K562 (cell line): ENCODE measurements at regions not wholly inside any gene's neighbourhood (a gene's known extent, or its start where the extent isn't known, plus 50 kb on each side); places are given as distances from the start of the nearest gene placed in this dataset.

ENCODE experiments used
- ARID1B ChIP-seq: fragments of 450-650 bp; IDR thresholded peaks from 2 replicates; pipeline ENCODE4 v1.6.1; 2016; ENCODE audit warnings: antibody characterized with exemption, mild to moderate bottlenecking, inconsistent platforms
- ARID3B ChIP-seq: fragments of 250-450 bp; sonication (Bioruptor Pico); IDR thresholded peaks from 2 replicates; pipeline ENCODE4 v1.4.0; 2020; ENCODE audit warnings: borderline replicate concordance
- ETV6 ChIP-seq, 3 experiments: fragments of 150-350 bp in 1 of 3; sonication (generic) in 1 of 3; formaldehyde crosslinking in 1 of 3; IDR thresholded peaks; 2 replicates each; pipeline versions ENCODE4 v1.6.1 to v1.8.0; 2014 to 2022; ENCODE audit warnings: borderline replicate concordance in 2 of 3, low read depth in 2 of 3, antibody characterized with exemption in 1 of 3, low read length in 1 of 3, mild to moderate bottlenecking in 1 of 3, missing genetic modification reagents in 1 of 3
- HDAC6 ChIP-seq: IDR thresholded peaks from 2 replicates; pipeline ENCODE4 v1.6.1; 2012; ENCODE audit warnings: low read depth, mild to moderate bottlenecking, control low read depth, inconsistent platforms, low read length, moderate library complexity
- HMGN3 ChIP-seq: IDR thresholded peaks from 2 replicates; pipeline ENCODE4 v1.6.1; 2011; ENCODE audit warnings: borderline replicate concordance, low read depth, mild to moderate bottlenecking, mixed read lengths, low read length; ENCODE audit not compliant: insufficient read length; ENCODE audit errors: extremely low read depth
- ILK ChIP-seq: fragments of 450-650 bp; IDR thresholded peaks from 2 replicates; pipeline ENCODE4 v1.6.1; 2016; ENCODE audit warnings: missing genetic modification characterization, low read depth, mild to moderate bottlenecking, missing compliant biosample characterization, moderate library complexity, borderline replicate concordance
- KLF16 ChIP-seq: IDR thresholded peaks from 2 replicates; pipeline ENCODE4 v1.6.1; 2016; ENCODE audit warnings: antibody characterized with exemption
- MTA2 ChIP-seq: fragments of 450-650 bp; IDR thresholded peaks from 2 replicates; pipeline ENCODE4 v1.6.1; 2016; ENCODE audit warnings: low read depth
- MYBL2 ChIP-seq, 2 experiments: fragments of 450-650 bp in 1 of 2; sonication (generic) in 1 of 2; formaldehyde crosslinking in 1 of 2; IDR thresholded peaks; 2 replicates each; pipeline versions ENCODE4 v1.6.1 to v1.8.1; 2017 to 2022; ENCODE audit warnings: borderline replicate concordance in 1 of 2, inconsistent platforms in 1 of 2, low read depth in 1 of 2, mild to moderate bottlenecking in 1 of 2, missing genetic modification reagents in 1 of 2, moderate library complexity in 1 of 2
- NR3C1 ChIP-seq: sonication (generic); formaldehyde crosslinking; IDR thresholded peaks from 2 replicates; pipeline ENCODE4 v1.8.1; 2022; ENCODE audit warnings: missing genetic modification reagents
- RAD21 ChIP-seq, 2 experiments: fragments of 250-450 bp in 1 of 2; fragments of 450-650 bp in 1 of 2; sonication (Bioruptor Pico) in 1 of 2; formaldehyde crosslinking in 1 of 2; IDR thresholded peaks in 1 of 2; conservative IDR thresholded peaks in 1 of 2; 2 replicates each; pipeline versions ENCODE4 v1.4.0 to v1.8.0; 2020 to 2022; ENCODE audit warnings: mild to moderate bottlenecking in 2 of 2, moderate library complexity in 1 of 2
- RFX1 ChIP-seq: fragments of 450-650 bp; IDR thresholded peaks from 2 replicates; pipeline ENCODE4 v1.6.1; 2016; ENCODE audit warnings: mild to moderate bottlenecking, moderate library complexity
- RNF219 ChIP-seq: fragments of 250-450 bp; sonication (Bioruptor Pico); IDR thresholded peaks from 2 replicates; pipeline ENCODE4 v1.5.0; 2022; ENCODE audit warnings: mild to moderate bottlenecking
- SMARCE1 ChIP-seq: fragments of 450-650 bp; IDR thresholded peaks from 2 replicates; pipeline ENCODE4 v1.7.1; 2016; ENCODE audit warnings: mild to moderate bottlenecking
- SRSF1 ChIP-seq: fragments of 200-400 bp; formaldehyde crosslinking; IDR thresholded peaks from 2 replicates; pipeline ENCODE4 v1.6.1; 2017; ENCODE audit warnings: mild to moderate bottlenecking, low read depth, low read length, moderate library complexity
- TAL1 ChIP-seq: fragments of 450-650 bp; IDR thresholded peaks from 2 replicates; pipeline ENCODE4 v1.6.1; 2016; ENCODE audit warnings: mild to moderate bottlenecking
- TCF3 ChIP-seq: sonication (generic); formaldehyde crosslinking; IDR thresholded peaks from 2 replicates; pipeline ENCODE4 v1.4.0; 2020; ENCODE audit warnings: mild to moderate bottlenecking, missing genetic modification reagents
- VEZF1 ChIP-seq: fragments of 200-800 bp; sonication (Bioruptor generic); IDR thresholded peaks from 2 replicates; pipeline ENCODE4 v1.6.1; 2017; ENCODE audit warnings: missing genetic modification characterization, missing compliant biosample characterization
- ZNF23 ChIP-seq: fragments of 250-450 bp; sonication (Bioruptor Pico); IDR thresholded peaks from 2 replicates; pipeline ENCODE4 v1.4.0; 2020; ENCODE audit warnings: mild to moderate bottlenecking
- ZNF24 ChIP-seq: fragments of 450-650 bp; IDR thresholded peaks from 2 replicates; pipeline ENCODE4 v1.6.1; 2016
- ZNF354B ChIP-seq: fragments of 250-450 bp; sonication (Bioruptor Pico); IDR thresholded peaks from 2 replicates; pipeline ENCODE4 v1.4.0; 2020
- ZNF586 ChIP-seq: fragments of 450-650 bp; formaldehyde crosslinking; conservative IDR thresholded peaks from 2 replicates; pipeline ENCODE4 v1.4.0; 2020; ENCODE audit warnings: mild to moderate bottlenecking, moderate library complexity
- ZNF589 ChIP-seq: fragments of 200-800 bp; sonication (Bioruptor generic); IDR thresholded peaks from 2 replicates; pipeline ENCODE4 v1.6.1; 2016; ENCODE audit warnings: low read depth, missing genetic modification characterization, missing compliant biosample characterization

GRCh38 chr3:144106970-144107369, 135.3 kb downstream of the DIPK2A start (continued):
- no peak for TF ChIP-seq MYBL2 (IDR thresholded peaks at IDR 0.05; ENCODE audit: low read depth)
- no peak for TF ChIP-seq MYBL2 (CRISPR knock-in tag; IDR thresholded peaks at IDR 0.05; ENCODE audit: borderline replicate concordance)
- no peak for TF ChIP-seq ZNF24
- TF ChIP-seq ILK (tag): no peak
- TF ChIP-seq RFX1: no peak
- TF ChIP-seq NR3C1 (CRISPR knock-in tag): no peak
- no peak for TF ChIP-seq ZNF586 (CRISPR knock-in tag)
- no peak for TF ChIP-seq SRSF1
- TF ChIP-seq MTA2: peak; percentile 47; the same call in 1 of the 2 replicates
- TF ChIP-seq ZNF23 (CRISPR knock-in tag): no peak
- TF ChIP-seq HMGN3: no peak
- TF ChIP-seq ETV6 (IDR thresholded peaks at IDR 0.05; ENCODE audit: borderline replicate concordance in 1 of 2, low read depth in 2 of 2, low read length in 1 of 2): no peak
- no peak for TF ChIP-seq ETV6 (CRISPR knock-in tag; IDR thresholded peaks at IDR 0.05; ENCODE audit: borderline replicate concordance)
- no peak for TF ChIP-seq HDAC6
- no peak for TF ChIP-seq ZNF354B (CRISPR knock-in tag)
- no peak for TF ChIP-seq ZNF589
- TF ChIP-seq RAD21 (CRISPR knock-in tag; conservative IDR thresholded peaks at IDR 0.05 in 1 of 2, IDR thresholded peaks at IDR 0.05 in 1 of 2): no peak
- peak; percentile 69 for TF ChIP-seq TCF3 (CRISPR knock-in tag)
- no peak for TF ChIP-seq VEZF1
- TF ChIP-seq ARID1B: peak; percentile 83
- no peak for TF ChIP-seq RNF219
- peak; percentile 70 for TF ChIP-seq TAL1
- peak; percentile 86 for TF ChIP-seq SMARCE1
- TF ChIP-seq ARID3B (CRISPR knock-in tag): no peak
- no peak for TF ChIP-seq KLF16
